Panc1 (cell line): ENCODE measurements at regions not wholly inside any gene's neighbourhood (a gene's known extent, or its start where the extent isn't known, plus 50 kb on each side); places are given as distances from the start of the nearest gene placed in this dataset.

ENCODE experiments used
- CTCF ChIP-seq: fragments of 450-650 bp; IDR thresholded peaks from 2 replicates; pipeline ENCODE4 v1.5.1; 2017; ENCODE audit warnings: mild to moderate bottlenecking
- POLR2AphosphoS5 ChIP-seq: IDR thresholded peaks from 2 replicates; pipeline ENCODE4 v1.6.1; 2012; ENCODE audit warnings: mild to moderate bottlenecking, low read depth, low read length, moderate library complexity
- REST ChIP-seq, 2 experiments: IDR thresholded peaks; 2 replicates each; pipeline ENCODE4 v1.6.1; 2011 to 2012; ENCODE audit warnings: low read depth in 2 of 2, control low read depth in 1 of 2, low read length in 1 of 2, mild to moderate bottlenecking in 1 of 2, moderate library complexity in 1 of 2; ENCODE audit not compliant: insufficient read depth in 1 of 2
- SIN3A ChIP-seq: IDR thresholded peaks from 2 replicates; pipeline ENCODE4 v1.6.1; 2012; ENCODE audit warnings: low read depth, mild to moderate bottlenecking, low read length, moderate library complexity, borderline replicate concordance; ENCODE audit not compliant: insufficient read depth

- TF ChIP-seq SIN3A, result no peak
- TF ChIP-seq CTCF, result no peak
- TF ChIP-seq POLR2AphosphoS5, result no peak
- TF ChIP-seq REST (IDR thresholded peaks at IDR 0.05; ENCODE audit: insufficient read depth in 1 of 2, low read depth in 2 of 2, low read length in 1 of 2), result no peak
Measured at GRCh38 chr17:33398386-33398785, 105.3 kb upstream of the ASIC2 start.
